ENCODE measurements at regions not wholly inside any gene's neighbourhood (a gene's known extent, or its start where the extent isn't known, plus 50 kb on each side); places are given as distances from the start of the nearest gene placed in this dataset.
"Not testable (repeated sequence)": the region's sequence is repeated elsewhere in the genome, so short reads cannot be mapped to it uniquely, and the experiment has no call there.

- no peak for DNase-seq
Observed at GRCh38 chr2:64888591-64889309, 100.4 kb upstream of the SLC1A4 start.

- no peak for DNase-seq
Observed at GRCh38 chr2:64889803-64890202, 99.4 kb upstream of the SLC1A4 start.

- DNase-seq = not testable (repeated sequence)
Observed at GRCh38 chr2:64896572-64896971, 92.6 kb upstream of the SLC1A4 start.

GRCh38 chr2:64899081-64899865 lies 89.9 kb upstream of the SLC1A4 start:
- no peak for DNase-seq

- not testable (repeated sequence) for DNase-seq
Observed at GRCh38 chr2:64899876-64900275, 89.3 kb upstream of the SLC1A4 start.

- no peak for DNase-seq
Observed at GRCh38 chr2:64904413-64905329, 84.5 kb upstream of the SLC1A4 start.

GRCh38 chr2:64905338-64906024 lies 83.7 kb upstream of the SLC1A4 start:
- no peak for DNase-seq

GRCh38 chr2:64906853-64907536 lies 82.2 kb upstream of the SLC1A4 start:
- no peak for DNase-seq

GRCh38 chr2:64908406-64908805 lies 80.8 kb upstream of the SLC1A4 start:
- DNase-seq = no peak

GRCh38 chr2:64910523-64910922 lies 78.7 kb upstream of the SLC1A4 start:
- no peak for DNase-seq

GRCh38 chr2:64910972-64911433 lies 78.2 kb upstream of the SLC1A4 start:
- no peak for DNase-seq

GRCh38 chr2:64913357-64913869 lies 75.8 kb upstream of the SLC1A4 start:
- DNase-seq = peak; percentile 16

- DNase-seq = no peak
Observed at GRCh38 chr2:64914247-64914646, 75.0 kb upstream of the SLC1A4 start.

GRCh38 chr2:64914735-64915509 lies 74.3 kb upstream of the SLC1A4 start:
- DNase-seq = no peak

GRCh38 chr2:64915510-64915900 lies 73.7 kb upstream of the SLC1A4 start:
- DNase-seq = no peak

- DNase-seq = no peak
Observed at GRCh38 chr2:64918220-64918886, 70.8 kb upstream of the SLC1A4 start.

- no peak for DNase-seq
Observed at GRCh38 chr2:64919261-64919660, 69.9 kb upstream of the SLC1A4 start.

GRCh38 chr2:64922482-64923384 lies 66.5 kb upstream of the SLC1A4 start:
- DNase-seq = no peak

GRCh38 chr2:64923385-64923710 lies 65.9 kb upstream of the SLC1A4 start:
- no peak for DNase-seq

Measured in activated gamma-delta T cell treated with Interleukin-2 at 50 U/mL for 16 hours (primary cell).